ENCODE measurements at regions not wholly inside any gene's neighbourhood (a gene's known extent, or its start where the extent isn't known, plus 50 kb on each side); places are given as distances from the start of the nearest gene placed in this dataset.

- no peak for DNase-seq (ENCODE audit: low read depth)
- no peak overlapping the region for H3K4me3 ChIP-seq (ENCODE audit: low read length)
- no peak for TF ChIP-seq CTCF (conservative IDR thresholded peaks at IDR 0.05; ENCODE audit: low read depth, low read length)
Observed at GRCh38 chr2:204126705-204127104, 190.1 kb downstream of the ICOS start.

- H3K4me3 ChIP-seq (ENCODE audit: low read length), result no peak overlapping the region
- no peak for DNase-seq (ENCODE audit: low read depth)
- no peak for TF ChIP-seq CTCF (conservative IDR thresholded peaks at IDR 0.05; ENCODE audit: low read depth, low read length)
Observed at GRCh38 chr2:204127238-204127637, 190.7 kb downstream of the ICOS start.

GRCh38 chr2:204129591-204130294, 193.2 kb downstream of the ICOS start:
- no peak for DNase-seq (ENCODE audit: low read depth)

GRCh38 chr2:204131621-204132020, 195.1 kb downstream of the ICOS start:
- no peak overlapping the region for H3K4me3 ChIP-seq (ENCODE audit: low read length)
- DNase-seq (ENCODE audit: low read depth), result no peak
- no peak for TF ChIP-seq CTCF (conservative IDR thresholded peaks at IDR 0.05; ENCODE audit: low read depth, low read length)

More at GRCh38 chr2:204129591-204130294, 193.2 kb downstream of the ICOS start:
- H3K4me3 ChIP-seq (ENCODE audit: low read length), result no peak overlapping the region
- TF ChIP-seq CTCF (conservative IDR thresholded peaks at IDR 0.05; ENCODE audit: low read depth, low read length), result no peak

GRCh38 chr2:204133476-204133875, 196.9 kb downstream of the ICOS start:
- TF ChIP-seq CTCF (conservative IDR thresholded peaks at IDR 0.05; ENCODE audit: low read depth, low read length), result no peak
- DNase-seq (ENCODE audit: low read depth), result no peak
- H3K4me3 ChIP-seq (ENCODE audit: low read length), result no peak overlapping the region

- TF ChIP-seq CTCF (conservative IDR thresholded peaks at IDR 0.05; ENCODE audit: low read depth, low read length), result no peak
Observed at GRCh38 chr2:204134421-204134820, 197.9 kb downstream of the ICOS start.

GRCh38 chr2:204135752-204136151, 199.2 kb downstream of the ICOS start:
- TF ChIP-seq CTCF (conservative IDR thresholded peaks at IDR 0.05; ENCODE audit: low read depth, low read length), result no peak

More at GRCh38 chr2:204134421-204134820, 197.9 kb downstream of the ICOS start:
- DNase-seq (ENCODE audit: low read depth), result no peak
- H3K4me3 ChIP-seq (ENCODE audit: low read length), result no peak overlapping the region

More at GRCh38 chr2:204135752-204136151, 199.2 kb downstream of the ICOS start:
- H3K4me3 ChIP-seq (ENCODE audit: low read length), result no peak overlapping the region
- no peak for DNase-seq (ENCODE audit: low read depth)

All from retinal pigment epithelial cell (primary cell).